OCI-LY7 (cell line): ENCODE measurements at regions not wholly inside any gene's neighbourhood (a gene's known extent, or its start where the extent isn't known, plus 50 kb on each side); places are given as distances from the start of the nearest gene placed in this dataset.

Experiments
- EZH2phosphoT487 ChIP-seq: fragments of 200-600 bp; sonication (generic); IDR thresholded peaks from 2 replicates; pipeline ENCODE4 v1.6.1; 2018; ENCODE audit warnings: low read depth, borderline replicate concordance, mild to moderate bottlenecking, mixed run types, antibody characterized with exemption, low read length, moderate library complexity, mixed read lengths
- TF ChIP-seq, protein P1 (sequence below): fragments of 200-600 bp; sonication (generic); conservative IDR thresholded peaks from 2 replicates; pipeline ENCODE4 v1.5.1; 2014; ENCODE audit warnings: mild to moderate bottlenecking, antibody characterized with exemption, low read length, moderate library complexity, mixed read lengths

DNA sequence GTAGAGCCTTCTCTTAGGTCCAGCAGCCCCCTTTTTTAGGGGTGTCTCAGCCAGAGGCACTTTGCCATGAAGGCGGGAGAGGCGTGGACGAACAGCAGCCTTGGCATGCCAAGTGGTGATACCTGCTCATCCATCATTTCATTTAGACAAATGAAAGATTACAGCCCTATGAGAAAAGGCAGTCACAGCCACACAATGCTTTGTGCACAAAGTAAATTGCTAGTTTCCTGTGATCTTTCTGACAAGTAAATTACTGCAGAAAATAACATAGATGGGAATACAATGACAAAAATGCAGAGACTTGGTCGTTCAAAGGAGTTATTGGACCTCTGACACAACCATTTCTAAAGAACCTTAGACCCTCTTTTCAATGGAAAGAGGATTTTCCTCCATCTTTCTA lies 94.9 kb downstream of the RND3 start:
- TF ChIP-seq, protein P1, sequence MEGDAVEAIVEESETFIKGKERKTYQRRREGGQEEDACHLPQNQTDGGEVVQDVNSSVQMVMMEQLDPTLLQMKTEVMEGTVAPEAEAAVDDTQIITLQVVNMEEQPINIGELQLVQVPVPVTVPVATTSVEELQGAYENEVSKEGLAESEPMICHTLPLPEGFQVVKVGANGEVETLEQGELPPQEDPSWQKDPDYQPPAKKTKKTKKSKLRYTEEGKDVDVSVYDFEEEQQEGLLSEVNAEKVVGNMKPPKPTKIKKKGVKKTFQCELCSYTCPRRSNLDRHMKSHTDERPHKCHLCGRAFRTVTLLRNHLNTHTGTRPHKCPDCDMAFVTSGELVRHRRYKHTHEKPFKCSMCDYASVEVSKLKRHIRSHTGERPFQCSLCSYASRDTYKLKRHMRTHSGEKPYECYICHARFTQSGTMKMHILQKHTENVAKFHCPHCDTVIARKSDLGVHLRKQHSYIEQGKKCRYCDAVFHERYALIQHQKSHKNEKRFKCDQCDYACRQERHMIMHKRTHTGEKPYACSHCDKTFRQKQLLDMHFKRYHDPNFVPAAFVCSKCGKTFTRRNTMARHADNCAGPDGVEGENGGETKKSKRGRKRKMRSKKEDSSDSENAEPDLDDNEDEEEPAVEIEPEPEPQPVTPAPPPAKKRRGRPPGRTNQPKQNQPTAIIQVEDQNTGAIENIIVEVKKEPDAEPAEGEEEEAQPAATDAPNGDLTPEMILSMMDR = no peak
- TF ChIP-seq EZH2phosphoT487 = no peak
